SW480 (cell line): ENCODE measurements at regions not wholly inside any gene's neighbourhood (a gene's known extent, or its start where the extent isn't known, plus 50 kb on each side); places are given as distances from the start of the nearest gene placed in this dataset.
A peak's percentile ranks its signal among the peaks of the same experiment; 100 is the strongest.

ENCODE experiments used
- DNase-seq: peaks from one replicate; pipeline ENCODE4 v3.0.0-alpha.2; 2016; ENCODE audit warnings: low spot score

- no peak for DNase-seq
Measured at GRCh38 chr16:81185416-81185815, 53.1 kb upstream of the BCO1 start.

- peak; percentile 93 for DNase-seq
Measured at GRCh38 chr16:81181013-81181720, 57.3 kb upstream of the BCO1 start.

GRCh38 chr16:81180578-81180977 is 57.9 kb upstream of the BCO1 start:
- no peak for DNase-seq

- no peak for DNase-seq
Measured at GRCh38 chr16:81179219-81179618, 59.3 kb upstream of the BCO1 start.

GRCh38 chr16:81175325-81175891 is 63.1 kb upstream of the BCO1 start:
- no peak for DNase-seq

- DNase-seq = no peak
Measured at GRCh38 chr16:81174644-81175324, 63.7 kb upstream of the BCO1 start.

GRCh38 chr16:81172769-81173658 is 65.5 kb upstream of the BCO1 start:
- DNase-seq = no peak

- DNase-seq = no peak
Measured at GRCh38 chr16:81170824-81171223, 67.7 kb upstream of the BCO1 start.

GRCh38 chr16:81168406-81168805 is 70.1 kb upstream of the BCO1 start:
- DNase-seq = no peak

GRCh38 chr16:81167851-81168250 is 70.6 kb upstream of the BCO1 start:
- no peak for DNase-seq

GRCh38 chr16:81166417-81167300 is 70.5 kb upstream of the GCSH start:
- DNase-seq = no peak

GRCh38 chr16:81165411-81166097 is 69.4 kb upstream of the GCSH start:
- DNase-seq = no peak

GRCh38 chr16:81164958-81165357 is 68.8 kb upstream of the GCSH start:
- no peak for DNase-seq

GRCh38 chr16:81164481-81164880 is 68.3 kb upstream of the GCSH start:
- no peak for DNase-seq

GRCh38 chr16:81163671-81164070 is 67.5 kb upstream of the GCSH start:
- DNase-seq = no peak

- no peak for DNase-seq
Measured at GRCh38 chr16:81158964-81159363, 62.8 kb upstream of the GCSH start.

GRCh38 chr16:81155769-81156168 is 59.6 kb upstream of the GCSH start:
- no peak for DNase-seq

GRCh38 chr16:81151648-81152310 is 55.6 kb upstream of the GCSH start:
- DNase-seq = no peak

- DNase-seq = no peak
Measured at GRCh38 chr16:81149614-81150013, 53.4 kb upstream of the GCSH start.

GRCh38 chr16:81148277-81148676 is 52.1 kb upstream of the GCSH start:
- no peak for DNase-seq
